SK-N-SH (cell line): ENCODE measurements at regions not wholly inside any gene's neighbourhood (a gene's known extent, or its start where the extent isn't known, plus 50 kb on each side); places are given as distances from the start of the nearest gene placed in this dataset.

Experiments
- CTCF ChIA-PET: fragments of 300-600, 350-600 bp; formaldehyde crosslinking; extraction: SDS; loops from one replicate; lab custom pipeline; 2021; lab: Yijun Ruan, JAX
- POLR2A ChIA-PET: fragments of 350-600 bp; sonication (Branson Sonifier 250); formaldehyde crosslinking; extraction: SDS; loops from one replicate; lab custom pipeline; 2020; ENCODE audit warnings: antibody characterized with exemption, inconsistent platforms; lab: Yijun Ruan, JAX
- DNase-seq: peaks from one replicate; pipeline ENCODE4 v3.0.0; 2012
- H2AFZ ChIP-seq: fragments of 200-600 bp; sonication (generic); 2 replicates; pipeline ENCODE4 v1.8.1; 2016; ENCODE audit warnings: antibody characterized with exemption, mild to moderate bottlenecking, low read depth
- H3F3A ChIP-seq: fragments of 200-600 bp; sonication (generic); replicated peaks from 2 replicates; pipeline ENCODE3; 2016; ENCODE audit warnings: antibody characterized with exemption, mild to moderate bottlenecking; ENCODE audit not compliant: insufficient read depth
- H3K27ac ChIP-seq, 2 experiments: fragments of 200-500 bp in 1 of 2; fragments of 200-600 bp in 1 of 2; sonication (Bioruptor generic) in 1 of 2; sonication (generic), shearing (Covaris generic) in 1 of 2; 2 replicates each; pipeline versions ENCODE4 v1.5.1 to v1.6.1; 2014 to 2016; ENCODE audit warnings: low read depth in 2 of 2, inconsistent platforms in 1 of 2, low read length in 1 of 2, mild to moderate bottlenecking in 1 of 2, mixed read lengths in 1 of 2
- H3K27me3 ChIP-seq: fragments of 200-600 bp; sonication (generic), shearing (Covaris generic); 2 replicates; pipeline ENCODE4 v1.6.1; 2016; ENCODE audit warnings: mixed run types; ENCODE audit not compliant: insufficient read depth
- H3K36me3 ChIP-seq, 2 experiments: fragments of 200-500 bp in 1 of 2; fragments of 200-600 bp in 1 of 2; sonication (Bioruptor generic) in 1 of 2; sonication (generic) in 1 of 2; replicated peaks in 1 of 2; 2 replicates each; pipeline versions ENCODE3 to v1.5.1; 2014 to 2016; ENCODE audit warnings: low read length in 1 of 2, mild to moderate bottlenecking in 1 of 2; ENCODE audit not compliant: insufficient read depth in 2 of 2, control insufficient read depth in 1 of 2
- H3K4me1 ChIP-seq, 2 experiments: fragments of 200-500 bp in 1 of 2; fragments of 200-600 bp in 1 of 2; sonication (Bioruptor generic) in 1 of 2; sonication (generic), shearing (Covaris generic) in 1 of 2; 2 replicates each; pipeline versions ENCODE4 v1.5.1 to v1.6.1; 2014 to 2016; ENCODE audit warnings: low read depth in 1 of 2, low read length in 1 of 2, mixed run types in 1 of 2; ENCODE audit not compliant: insufficient read depth in 2 of 2, control insufficient read depth in 1 of 2
- H3K4me2 ChIP-seq: fragments of 200-600 bp; sonication (generic), shearing (Covaris generic); 2 replicates; pipeline ENCODE4 v1.6.1; 2017; ENCODE audit warnings: mixed run types
- H3K4me3 ChIP-seq, 2 experiments: fragments of 200-500 bp in 1 of 2; fragments of 200-600 bp in 1 of 2; sonication (Bioruptor generic) in 1 of 2; sonication (generic), shearing (Covaris generic) in 1 of 2; 2 replicates each; pipeline versions ENCODE4 v1.5.1 to v1.8.1; 2014 to 2016; ENCODE audit warnings: low read depth in 2 of 2, inconsistent platforms in 1 of 2, low read length in 1 of 2, mild to moderate bottlenecking in 1 of 2, mixed read lengths in 1 of 2, moderate library complexity in 1 of 2
- H3K79me2 ChIP-seq: fragments of 200-600 bp; sonication (generic); 2 replicates; pipeline ENCODE4 v1.8.1; 2017; ENCODE audit warnings: mild to moderate bottlenecking; ENCODE audit not compliant: insufficient read depth
- H3K9ac ChIP-seq: fragments of 200-600 bp; sonication (generic); 2 replicates; pipeline ENCODE4 v1.6.1; 2017; ENCODE audit warnings: mixed run types
- H3K9me2 ChIP-seq: fragments of 200-600 bp; sonication (generic); 2 replicates; pipeline ENCODE4 v1.6.1; 2017; ENCODE audit warnings: mixed run types
- H3K9me3 ChIP-seq: fragments of 200-600 bp; sonication (generic); 2 replicates; pipeline ENCODE4 v1.6.1; 2017; ENCODE audit warnings: mixed run types, mild to moderate bottlenecking, moderate library complexity
- H4K20me1 ChIP-seq: fragments of 200-600 bp; sonication (generic); 2 replicates; pipeline ENCODE4 v1.6.1; 2017; ENCODE audit warnings: mild to moderate bottlenecking, mixed run types; ENCODE audit not compliant: insufficient read depth
- CHD2 ChIP-seq: fragments of 150-350 bp; IDR thresholded peaks from 2 replicates; pipeline ENCODE4 v1.6.1; 2018; ENCODE audit warnings: low read length; ENCODE audit not compliant: partially characterized antibody
- CTCF ChIP-seq: fragments of 200-600 bp; sonication (generic); IDR thresholded peaks from 2 replicates; pipeline ENCODE4 v1.6.1; 2017; ENCODE audit warnings: antibody characterized with exemption, mild to moderate bottlenecking, moderate library complexity
- EZH2phosphoT487 ChIP-seq: fragments of 200-600 bp; sonication (generic); IDR thresholded peaks from 2 replicates; pipeline ENCODE4 v1.6.1; 2017; ENCODE audit warnings: low read depth, mixed run types, mild to moderate bottlenecking, antibody characterized with exemption, moderate library complexity, borderline replicate concordance
- GABPA ChIP-seq: IDR thresholded peaks from 2 replicates; pipeline ENCODE4 v1.4.0; 2012; ENCODE audit warnings: low read depth, mild to moderate bottlenecking
- GATA2 ChIP-seq: sonication (generic); formaldehyde crosslinking; IDR thresholded peaks from 2 replicates; pipeline ENCODE4 v1.5.0; 2020; ENCODE audit warnings: mild to moderate bottlenecking, missing genetic modification reagents
- MAX ChIP-seq: IDR thresholded peaks from 2 replicates; pipeline ENCODE4 v1.4.0; 2012; ENCODE audit warnings: low read depth
- MEF2A ChIP-seq: IDR thresholded peaks from 2 replicates; pipeline ENCODE4 v1.4.0; 2012; ENCODE audit warnings: low read depth, borderline replicate concordance
- MXI1 ChIP-seq: IDR thresholded peaks from 2 replicates; pipeline ENCODE4 v1.6.1; 2012; ENCODE audit warnings: mild to moderate bottlenecking, low read depth, low read length, improper control_type of control experiment
- NRF1 ChIP-seq: IDR thresholded peaks from 2 replicates; pipeline ENCODE4 v1.6.1; 2012; ENCODE audit warnings: low read depth, mild to moderate bottlenecking, low read length
- RAD21 ChIP-seq: IDR thresholded peaks from 2 replicates; pipeline ENCODE4 v1.6.1; 2012; ENCODE audit warnings: mild to moderate bottlenecking, low read length
- RCOR1 ChIP-seq: fragments of 150-350 bp; IDR thresholded peaks from 2 replicates; pipeline ENCODE4 v1.6.1; 2017; ENCODE audit warnings: antibody characterized with exemption, low read length
- REST ChIP-seq: IDR thresholded peaks from 2 replicates; pipeline ENCODE4 v1.6.1; 2012; ENCODE audit warnings: mild to moderate bottlenecking, low read depth, low read length, moderate library complexity
- SIN3A ChIP-seq: IDR thresholded peaks from 2 replicates; pipeline ENCODE4 v1.6.1; 2012; ENCODE audit warnings: low read depth, mild to moderate bottlenecking, low read length, moderate library complexity, borderline replicate concordance
- TCF12 ChIP-seq: IDR thresholded peaks from 2 replicates; pipeline ENCODE4 v1.4.0; 2012
- TEAD4 ChIP-seq: IDR thresholded peaks from 2 replicates; pipeline ENCODE4 v1.4.0; 2012; ENCODE audit warnings: mild to moderate bottlenecking, borderline replicate concordance; ENCODE audit not compliant: insufficient read depth
- USF1 ChIP-seq: IDR thresholded peaks from 2 replicates; pipeline ENCODE4 v1.4.0; 2012; ENCODE audit warnings: low read depth, borderline replicate concordance
- USF2 ChIP-seq: fragments of 150-350 bp; IDR thresholded peaks from 2 replicates; pipeline ENCODE4 v1.6.1; 2017; ENCODE audit warnings: antibody characterized with exemption, low read length, low read depth, borderline replicate concordance
- YY1 ChIP-seq: IDR thresholded peaks from 2 replicates; pipeline ENCODE4 v1.4.0; 2012; ENCODE audit warnings: low read depth, mild to moderate bottlenecking
- ZBTB33 ChIP-seq: IDR thresholded peaks from 2 replicates; pipeline ENCODE4 v1.4.0; 2012; ENCODE audit warnings: low read depth, borderline replicate concordance
- WGBS: methylation state at CpG from one replicate; pipeline ENCODE4 v1.1.6; 2017; ENCODE audit warnings: low lambda C conversion rate; 5-methylcytosine and 5-hydroxymethylcytosine counted together

- DNase-seq: no peak
- no peaks in the 10 kb centered on the region for H3K79me2 ChIP-seq
- H3K27ac ChIP-seq: no peak overlapping the region
- no peak overlapping the region for H2AFZ ChIP-seq
- H4K20me1 ChIP-seq: no peaks in the 10 kb centered on the region
- no peaks in the 10 kb centered on the region for H3F3A ChIP-seq
- H3K27me3 ChIP-seq: no peaks in the 10 kb centered on the region
- peaks cover 0 to 6% of the 10 kb centered on the region in 2 experiments; a peak in 1 of 4 replicates for H3K4me1 ChIP-seq
- ChIA-PET CTCF (interaction anchor here (0.6 to 1.5 kb wide), 3 partner anchors 11 to 37 kb away, joined by 3 to 4 read pairs (median 3); no protein-coding TSS in a partner anchor), POLR2A (no interaction called here)
- no peak overlapping the region for H3K4me2 ChIP-seq
- no peak for TF ChIP-seq ZBTB33
- TF ChIP-seq REST: no peak
- no peak for TF ChIP-seq GABPA
- TF ChIP-seq YY1: no peak
- TF ChIP-seq CHD2: no peak
- no peak for TF ChIP-seq USF1
- no peak for TF ChIP-seq USF2
- TF ChIP-seq CTCF: no peak
- TF ChIP-seq RCOR1: no peak
- TF ChIP-seq RAD21: no peak
- TF ChIP-seq MAX: no peak
- no peak for TF ChIP-seq MXI1
- no peak for TF ChIP-seq EZH2phosphoT487
- no peak for TF ChIP-seq GATA2
- no peak for TF ChIP-seq TEAD4
- TF ChIP-seq NRF1: no peak
- no peak for TF ChIP-seq SIN3A
- no peak for TF ChIP-seq MEF2A
- TF ChIP-seq TCF12: no peak
- no peak overlapping the region for H3K9ac ChIP-seq
- no peak overlapping the region for H3K4me3 ChIP-seq
- 30% methylated on average over 4 of the region's 4 CpGs for WGBS
- H3K36me3 ChIP-seq: no peaks in the 10 kb centered on the region
- no peaks in the 10 kb centered on the region for H3K9me3 ChIP-seq
- H3K9me2 ChIP-seq: no peaks in the 10 kb centered on the region
These were observed 1053.4 kb upstream of the AUTS2 start for GRCh38 chr7:68544851-68545250.
